Large intestine (tissue), 3 donors: ENCODE measurements at regions not wholly inside any gene's neighbourhood (a gene's known extent, or its start where the extent isn't known, plus 50 kb on each side); places are given as distances from the start of the nearest gene placed in this dataset.

Experiments used
- DNase-seq, 2 donors: peaks; one replicate each; pipeline versions ENCODE4 v3.0.0 to v3.0.0-alpha.2; 2013
- H3K27ac ChIP-seq: one replicate; pipeline ENCODE4 v1.5.1; 2013; ENCODE audit warnings: low read length
- H3K27me3 ChIP-seq: 2 replicates; pipeline ENCODE4 v1.6.1; 2013; ENCODE audit warnings: low read length; ENCODE audit not compliant: control insufficient read depth, insufficient read depth
- H3K36me3 ChIP-seq: 2 replicates; pipeline ENCODE4 v1.6.1; 2013; ENCODE audit warnings: low read length; ENCODE audit not compliant: control insufficient read depth, insufficient read depth
- H3K4me1 ChIP-seq: one replicate; pipeline ENCODE4 v1.6.1; 2013; ENCODE audit warnings: low read length; ENCODE audit not compliant: control insufficient read depth, insufficient read depth
- H3K4me3 ChIP-seq: one replicate; pipeline ENCODE4 v1.5.1; 2013; ENCODE audit warnings: low read length
- H3K9me3 ChIP-seq: one replicate; pipeline ENCODE4 v1.6.1; 2013; ENCODE audit warnings: mild to moderate bottlenecking, low read depth, low read length, moderate library complexity; ENCODE audit not compliant: control insufficient read depth
- WGBS: methylation state at CpG from one replicate; pipeline ENCODE4 v1.1.5; 2013; ENCODE audit warnings: low lambda C conversion rate; ENCODE audit not compliant: insufficient coverage; 5-methylcytosine and 5-hydroxymethylcytosine counted together

- no peaks in the 10 kb centered on the region for H3K27me3 ChIP-seq
- no peaks in the 10 kb centered on the region for H3K4me1 ChIP-seq
- WGBS = 97% methylated on average over 3 of the region's 7 CpGs
- H3K9me3 ChIP-seq = no peaks in the 10 kb centered on the region
- no peak overlapping the region for H3K4me3 ChIP-seq
- H3K27ac ChIP-seq = no peak overlapping the region
- H3K36me3 ChIP-seq = no peaks in the 10 kb centered on the region
- no peak for DNase-seq
Observed at GRCh38 chr2:80869858-80870438, 565.4 kb upstream of the LRRTM1 start.

- H3K4me3 ChIP-seq = no peak overlapping the region
- H3K27me3 ChIP-seq = no peaks in the 10 kb centered on the region
- H3K9me3 ChIP-seq = no peaks in the 10 kb centered on the region
- no peaks in the 10 kb centered on the region for H3K4me1 ChIP-seq
- DNase-seq = no peak
- no CpG with 5 or more reads among the region's 4 CpGs for WGBS
- no peaks in the 10 kb centered on the region for H3K36me3 ChIP-seq
- H3K27ac ChIP-seq = no peak overlapping the region
Observed at GRCh38 chr2:80863147-80863714, 558.7 kb upstream of the LRRTM1 start.

DNA sequence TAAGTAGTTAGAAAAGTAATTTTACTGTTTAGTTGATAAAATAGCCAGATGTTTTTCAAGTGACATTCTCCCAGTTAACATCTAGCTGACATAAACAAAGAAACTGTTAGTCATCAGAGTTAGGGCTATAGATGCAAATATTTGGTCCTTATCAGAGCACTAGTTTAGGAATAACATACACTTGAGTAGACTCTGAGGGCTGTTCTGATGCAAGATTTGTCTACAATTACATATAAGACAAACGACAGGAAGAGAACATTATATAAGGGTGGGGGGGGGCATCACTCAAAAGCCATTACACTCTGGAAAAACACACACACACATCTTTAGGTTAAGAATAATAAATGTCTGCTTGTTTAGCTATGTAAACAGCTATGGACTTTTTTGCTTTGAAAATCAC is 554.4 kb upstream of the LRRTM1 start:
- DNase-seq = peak in 1 of 2 donors; percentile 31
- H3K4me3 ChIP-seq = no peak overlapping the region
- no peaks in the 10 kb centered on the region for H3K4me1 ChIP-seq
- H3K9me3 ChIP-seq = no peaks in the 10 kb centered on the region
- H3K27ac ChIP-seq = no peak overlapping the region
- no peaks in the 10 kb centered on the region for H3K36me3 ChIP-seq
- no peaks in the 10 kb centered on the region for H3K27me3 ChIP-seq
- no CpG with 5 or more reads among the region's 1 CpG for WGBS

- no peaks in the 10 kb centered on the region for H3K4me1 ChIP-seq
- no peaks in the 10 kb centered on the region for H3K9me3 ChIP-seq
- no peaks in the 10 kb centered on the region for H3K27me3 ChIP-seq
- no peak overlapping the region for H3K4me3 ChIP-seq
- DNase-seq = no peak
- H3K27ac ChIP-seq = no peak overlapping the region
- no peaks in the 10 kb centered on the region for H3K36me3 ChIP-seq
Observed at GRCh38 chr2:80856227-80856626, 551.7 kb upstream of the LRRTM1 start.

DNA sequence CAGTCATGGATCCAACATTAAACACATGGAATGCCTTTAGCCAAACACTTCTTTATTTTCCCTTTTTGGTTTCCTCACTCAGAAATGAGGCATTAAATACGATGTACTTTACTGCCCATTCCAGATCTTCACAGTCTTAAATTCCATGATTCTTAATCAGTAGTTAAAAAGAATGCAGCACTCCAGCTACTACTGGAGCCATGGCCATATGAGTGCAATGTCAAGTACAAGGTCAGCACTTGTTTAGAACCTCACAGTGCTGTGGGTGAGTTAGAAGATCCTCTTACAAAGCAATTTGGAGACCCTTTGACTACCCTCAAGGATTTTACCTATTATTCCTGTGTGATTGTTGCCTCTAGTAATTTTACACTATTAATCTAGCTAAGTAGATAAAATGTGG is 550.3 kb upstream of the LRRTM1 start:
- Histone ChIP-seq H3K36me3 (no peaks in the 10 kb centered on the region), H3K27me3 (no peaks in the 10 kb centered on the region), H3K4me1 (no peaks in the 10 kb centered on the region), H3K9me3 (no peaks in the 10 kb centered on the region), H3K4me3 (no peak overlapping the region), H3K27ac (no peak overlapping the region)
- 80% methylated on average over 1 of the region's 1 CpG for WGBS
- no peak for DNase-seq

- Histone ChIP-seq H3K27ac (no peak overlapping the region), H3K27me3 (no peaks in the 10 kb centered on the region), H3K36me3 (no peaks in the 10 kb centered on the region), H3K9me3 (no peaks in the 10 kb centered on the region), H3K4me3 (no peak overlapping the region), H3K4me1 (no peaks in the 10 kb centered on the region)
- DNase-seq = no peak
- WGBS = no CpG with 5 or more reads among the region's 2 CpGs
Observed at GRCh38 chr2:80852808-80853139, 548.2 kb upstream of the LRRTM1 start.

DNA sequence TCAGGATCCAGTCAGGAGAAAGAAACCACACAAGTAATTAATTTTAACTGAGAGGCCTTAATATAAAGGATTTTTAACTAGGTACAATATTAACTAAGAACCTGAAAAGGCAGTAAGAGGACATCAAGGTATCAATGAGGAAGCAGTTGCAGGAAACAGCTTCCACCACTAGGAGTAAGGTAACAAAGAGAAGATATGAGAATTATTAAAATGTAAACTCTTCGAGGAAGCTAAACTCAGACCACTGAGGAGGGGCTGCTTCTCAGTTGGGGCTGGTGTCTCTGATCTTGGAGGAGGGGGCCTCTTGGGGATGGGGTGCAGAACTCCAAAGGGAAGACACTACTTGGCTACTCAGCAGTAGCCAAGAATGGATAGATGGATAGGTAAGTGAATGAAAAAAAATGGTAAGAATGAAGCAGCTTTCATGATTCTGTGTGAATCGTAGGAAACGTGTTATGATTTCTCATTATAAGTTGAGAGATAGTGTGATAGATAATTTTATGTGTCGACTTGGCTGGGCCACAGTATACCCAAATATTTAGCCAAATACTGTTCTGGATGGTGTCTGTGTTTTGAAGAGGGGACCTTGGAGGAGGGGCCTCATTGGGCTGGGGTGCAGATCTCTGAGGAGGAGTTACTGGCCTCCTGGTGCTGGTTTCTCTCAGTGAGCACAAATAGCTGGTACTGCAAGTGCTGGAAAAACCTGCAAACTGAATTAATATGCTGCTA is 547.7 kb upstream of the LRRTM1 start:
- H3K27me3 ChIP-seq = no peaks in the 10 kb centered on the region
- H3K4me3 ChIP-seq = no peak overlapping the region
- no peaks in the 10 kb centered on the region for H3K9me3 ChIP-seq
- H3K36me3 ChIP-seq = no peaks in the 10 kb centered on the region
- DNase-seq = no peak
- no peaks in the 10 kb centered on the region for H3K4me1 ChIP-seq
- no peak overlapping the region for H3K27ac ChIP-seq
- WGBS = 56% methylated on average over 3 of the region's 4 CpGs

DNA sequence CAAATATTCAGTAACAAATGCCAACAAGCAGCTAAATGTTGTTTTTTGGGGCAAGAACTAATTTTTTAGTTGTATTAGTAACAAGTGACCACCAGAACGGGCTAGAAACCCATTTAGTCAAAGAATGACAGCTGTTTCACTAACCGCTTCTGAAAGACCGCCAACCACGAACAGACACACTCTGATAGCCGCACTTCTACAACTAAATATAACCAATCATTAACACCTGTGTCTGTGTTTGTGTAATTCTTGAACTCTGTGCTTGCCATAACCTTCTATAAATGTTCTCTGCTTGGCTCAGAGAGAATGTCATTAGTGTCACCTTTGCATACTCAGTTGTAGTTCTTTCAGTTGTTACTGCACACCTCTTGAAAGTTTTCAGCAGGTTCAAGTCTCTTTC is 526.3 kb upstream of the LRRTM1 start:
- no CpG with 5 or more reads among the region's 5 CpGs for WGBS
- H3K36me3 ChIP-seq = no peaks in the 10 kb centered on the region
- no peaks in the 10 kb centered on the region for H3K27me3 ChIP-seq
- no peak for DNase-seq
- H3K9me3 ChIP-seq = no peaks in the 10 kb centered on the region
- H3K4me3 ChIP-seq = no peak overlapping the region
- no peak overlapping the region for H3K27ac ChIP-seq
- H3K4me1 ChIP-seq = no peaks in the 10 kb centered on the region

GRCh38 chr2:80822999-80823398 is 518.4 kb upstream of the LRRTM1 start:
- Histone ChIP-seq H3K9me3 (no peaks in the 10 kb centered on the region), H3K4me1 (no peaks in the 10 kb centered on the region), H3K27ac (no peak overlapping the region), H3K27me3 (no peaks in the 10 kb centered on the region), H3K36me3 (no peaks in the 10 kb centered on the region), H3K4me3 (no peak overlapping the region)
- no CpG with 5 or more reads among the region's 4 CpGs for WGBS
- no peak for DNase-seq

DNA sequence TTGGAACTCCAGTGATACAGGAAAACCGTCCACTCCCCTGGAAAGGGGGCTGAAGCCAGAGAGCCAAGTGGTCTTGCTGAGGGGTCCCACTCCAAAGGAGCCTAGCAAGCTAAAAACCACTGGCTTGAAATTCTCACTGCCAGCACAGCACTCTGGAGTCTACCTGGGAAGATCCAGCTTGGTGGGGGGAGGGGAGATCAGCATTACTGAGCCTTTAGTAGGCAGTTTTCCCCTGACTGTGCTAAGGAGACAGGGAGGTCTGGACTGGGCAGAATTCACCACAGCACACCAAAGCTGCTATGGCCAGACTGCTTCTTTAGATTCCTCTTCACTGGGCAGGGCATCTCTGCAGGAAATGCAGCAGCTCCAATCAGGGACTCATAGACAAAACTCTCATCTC is 510.7 kb upstream of the LRRTM1 start:
- no peak for DNase-seq
- H3K27me3 ChIP-seq = no peaks in the 10 kb centered on the region
- no CpG with 5 or more reads among the region's 1 CpG for WGBS
- H3K27ac ChIP-seq = no peak overlapping the region
- H3K4me3 ChIP-seq = no peak overlapping the region
- H3K9me3 ChIP-seq = no peaks in the 10 kb centered on the region
- H3K36me3 ChIP-seq = no peaks in the 10 kb centered on the region
- no peaks in the 10 kb centered on the region for H3K4me1 ChIP-seq

DNA sequence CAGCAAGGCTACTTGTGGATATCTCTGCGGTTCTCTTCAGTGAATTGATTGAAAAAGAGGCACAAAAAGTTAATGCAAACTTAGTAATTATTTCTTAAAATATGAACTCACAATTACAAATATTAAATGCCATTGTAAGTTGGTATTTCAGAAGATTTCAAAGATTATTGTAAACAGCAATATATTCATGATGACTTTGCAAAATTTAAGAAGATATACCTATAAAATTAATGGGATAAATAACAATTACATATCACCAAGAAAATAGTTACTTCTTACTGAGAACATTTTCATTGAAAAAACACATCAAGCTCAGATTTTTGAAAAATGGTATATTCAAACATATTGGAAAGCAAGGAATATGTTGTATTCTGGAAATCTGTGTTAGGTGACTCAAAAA is 482.0 kb upstream of the LRRTM1 start:
- WGBS = no CpG with 5 or more reads among the region's 1 CpG
- no peak overlapping the region for H3K4me3 ChIP-seq

More for the DNA sequence above, 482.0 kb upstream of the LRRTM1 start:
- H3K9me3 ChIP-seq = no peaks in the 10 kb centered on the region
- no peak for DNase-seq
- H3K27me3 ChIP-seq = no peaks in the 10 kb centered on the region
- H3K27ac ChIP-seq = no peak overlapping the region
- H3K4me1 ChIP-seq = no peaks in the 10 kb centered on the region
- no peaks in the 10 kb centered on the region for H3K36me3 ChIP-seq
